ENCODE measurements at regions not wholly inside any gene's neighbourhood (a gene's known extent, or its start where the extent isn't known, plus 50 kb on each side); places are given as distances from the start of the nearest gene placed in this dataset.

DNA sequence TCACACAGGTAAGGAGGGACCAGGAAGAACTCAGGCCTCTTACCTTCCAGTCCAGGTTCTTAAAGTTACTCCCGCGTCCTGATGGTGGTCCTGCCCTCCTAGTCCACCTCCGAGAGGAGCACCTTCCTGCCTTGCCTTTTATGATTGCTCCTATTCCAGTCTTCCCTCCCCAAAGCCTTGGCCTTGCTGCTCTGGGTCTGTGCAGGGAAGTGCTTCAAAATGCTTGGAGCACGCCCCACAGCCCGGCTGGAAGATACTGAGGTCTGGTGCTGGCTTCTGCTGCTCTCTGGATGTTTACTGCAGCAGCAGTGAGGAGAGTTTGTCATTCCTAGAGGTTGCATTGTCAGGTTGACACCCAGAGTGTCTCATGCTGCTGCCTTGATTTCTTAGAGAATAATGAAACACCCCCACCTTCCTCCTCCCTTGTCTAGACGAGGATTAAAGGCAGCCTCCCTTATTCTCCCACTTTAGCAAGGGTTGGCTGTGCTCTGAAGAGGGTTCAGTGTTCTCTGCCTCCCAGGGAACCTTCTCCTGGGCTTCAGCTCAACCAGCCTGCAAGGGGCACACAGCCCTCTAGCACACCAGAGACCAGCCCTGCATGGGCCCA, 142.2 kb upstream of the CACNA1E start:
- DNase-seq = no peak

DNA sequence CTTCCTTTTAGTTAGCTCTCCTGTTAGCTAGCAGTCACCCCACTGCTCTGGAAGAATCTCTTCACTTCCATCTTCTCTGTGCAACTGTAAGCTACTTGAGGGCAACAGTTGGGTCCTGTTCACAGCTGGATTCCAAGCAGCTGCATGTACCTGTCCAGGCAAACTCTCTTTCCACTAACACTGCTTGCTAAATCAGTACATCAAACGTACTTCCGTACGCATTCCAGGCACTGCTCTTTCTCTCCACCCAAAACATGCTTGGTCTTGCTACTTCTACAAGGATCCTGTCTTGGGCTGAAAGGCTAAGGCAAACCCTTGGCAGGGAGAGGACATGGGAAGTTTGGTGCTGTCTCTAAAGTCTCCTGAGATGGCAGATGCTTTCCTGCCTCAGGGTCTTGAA, 139.2 kb upstream of the CACNA1E start:
- no peak for DNase-seq

DNA sequence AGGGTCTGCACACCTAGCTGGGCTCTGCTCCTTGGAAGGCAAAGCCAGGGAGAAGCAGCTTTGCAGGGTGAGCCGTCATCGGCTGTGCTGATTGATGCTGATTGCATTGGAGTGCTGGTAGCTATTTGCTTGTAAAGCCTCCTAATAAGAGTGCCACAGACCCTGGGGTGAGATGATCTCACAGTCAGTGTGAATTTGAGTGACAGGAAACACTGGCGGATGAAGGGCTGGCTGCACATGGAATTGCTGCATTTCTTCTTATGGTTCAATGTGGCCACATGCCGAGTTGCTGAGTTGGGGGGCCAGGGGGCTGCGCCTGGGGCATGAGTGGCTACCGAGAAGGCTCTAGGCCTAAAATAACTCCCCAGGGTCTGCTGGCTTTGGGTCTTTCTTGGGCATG, 138.2 kb upstream of the CACNA1E start:
- DNase-seq = no peak

DNA sequence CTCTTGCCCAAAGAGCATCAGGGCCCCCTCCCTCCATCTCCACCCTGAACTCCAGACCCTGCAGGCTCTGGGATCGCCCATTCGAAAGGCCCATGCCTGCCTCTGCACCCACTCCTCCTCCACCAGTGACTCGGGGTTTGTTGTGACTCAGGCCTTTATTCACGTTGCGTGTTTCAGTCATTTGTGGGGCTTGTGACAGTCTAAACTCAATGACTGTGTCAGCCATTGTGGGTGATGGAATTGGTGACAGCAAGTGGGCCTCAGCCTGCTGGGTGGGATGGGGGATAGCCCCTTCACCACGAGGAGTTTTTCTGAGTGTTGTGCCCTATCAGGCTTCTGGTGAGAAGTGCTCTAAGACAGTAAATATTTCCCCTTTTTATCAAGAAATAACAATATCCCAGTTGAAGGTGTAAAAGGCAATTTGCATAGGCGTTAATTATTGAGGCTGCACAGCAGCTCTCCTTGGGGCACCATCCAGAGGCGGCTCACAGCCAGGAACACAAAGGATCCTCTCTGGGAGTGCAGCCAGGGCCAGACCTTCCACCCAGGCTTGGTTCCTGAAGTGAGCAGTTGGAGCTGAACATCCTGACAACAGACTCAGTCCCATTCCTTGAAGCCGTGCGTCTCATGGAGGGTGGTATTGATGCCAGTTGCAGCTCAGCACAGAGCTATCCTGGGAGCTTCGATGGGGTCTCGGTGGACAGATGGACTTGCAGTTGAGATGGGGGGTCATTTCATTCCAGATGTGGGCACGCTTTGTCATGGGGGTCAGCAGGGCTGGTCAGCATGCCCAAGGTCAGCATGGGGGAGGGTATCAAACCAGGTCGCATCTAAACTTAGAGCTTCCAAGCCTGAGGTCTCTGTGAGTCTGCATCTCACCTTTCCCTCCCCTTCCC, 135.6 kb upstream of the CACNA1E start:
- DNase-seq = no peak

DNA sequence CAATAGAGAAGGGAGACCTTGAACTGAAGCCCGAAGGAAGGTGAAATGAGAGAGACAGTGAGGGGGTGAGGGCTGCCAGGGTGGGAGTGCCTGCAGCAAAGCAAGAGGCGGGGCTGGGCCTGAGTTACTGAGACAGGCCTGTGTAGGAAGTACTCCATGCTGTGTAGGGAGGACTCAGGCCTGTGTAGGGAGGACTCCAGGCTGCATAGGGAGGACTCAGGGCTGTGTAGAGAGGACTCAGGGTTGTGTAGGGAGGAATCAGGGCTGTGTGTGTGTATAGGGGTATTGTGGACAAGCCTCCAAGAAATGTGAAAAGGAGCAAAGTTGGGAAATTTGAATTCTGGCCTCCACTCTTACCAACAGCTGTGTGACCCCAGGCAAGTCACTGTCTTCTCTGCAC, 133.8 kb upstream of the CACNA1E start:
- DNase-seq = no peak

DNA sequence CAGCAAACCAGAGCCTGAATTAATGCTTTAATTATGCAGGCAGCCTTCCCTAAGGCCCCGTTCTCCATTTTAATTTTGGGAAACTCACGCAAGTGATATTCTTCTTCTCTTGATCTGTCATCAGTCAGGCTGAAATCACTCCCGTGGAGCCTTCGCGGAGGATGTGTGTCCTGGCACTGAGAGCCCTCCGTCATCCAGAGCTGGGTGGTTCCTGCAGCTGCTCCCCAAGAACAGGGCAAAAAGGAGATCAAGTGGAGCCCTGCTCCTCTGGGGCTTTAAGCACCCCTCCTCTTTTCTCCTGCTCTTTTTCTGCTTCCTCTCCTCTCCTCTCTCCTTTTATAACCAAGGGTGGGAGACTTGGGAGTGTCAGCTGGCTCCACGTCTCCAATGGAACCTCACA, 133.2 kb upstream of the CACNA1E start:
- DNase-seq = no peak

DNA sequence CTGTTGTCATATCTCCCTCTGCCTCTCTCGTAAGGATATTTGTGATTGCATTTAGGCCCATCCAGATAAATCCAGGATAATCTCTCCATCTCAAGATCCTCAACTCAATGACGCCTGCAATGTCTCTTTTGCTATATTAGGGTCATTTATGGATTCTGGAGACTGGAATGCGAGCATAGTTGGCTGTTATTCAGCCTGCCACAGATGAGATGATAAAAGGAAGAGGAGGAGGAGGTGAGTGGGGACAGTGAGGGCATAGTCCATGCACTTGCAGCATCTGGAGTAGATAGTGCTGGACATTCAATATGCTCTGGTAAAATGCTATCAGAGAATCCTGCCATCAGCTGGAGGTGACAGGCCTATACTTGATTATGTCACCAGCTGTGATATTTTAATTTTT, 131.6 kb upstream of the CACNA1E start:
- no peak for DNase-seq

DNA sequence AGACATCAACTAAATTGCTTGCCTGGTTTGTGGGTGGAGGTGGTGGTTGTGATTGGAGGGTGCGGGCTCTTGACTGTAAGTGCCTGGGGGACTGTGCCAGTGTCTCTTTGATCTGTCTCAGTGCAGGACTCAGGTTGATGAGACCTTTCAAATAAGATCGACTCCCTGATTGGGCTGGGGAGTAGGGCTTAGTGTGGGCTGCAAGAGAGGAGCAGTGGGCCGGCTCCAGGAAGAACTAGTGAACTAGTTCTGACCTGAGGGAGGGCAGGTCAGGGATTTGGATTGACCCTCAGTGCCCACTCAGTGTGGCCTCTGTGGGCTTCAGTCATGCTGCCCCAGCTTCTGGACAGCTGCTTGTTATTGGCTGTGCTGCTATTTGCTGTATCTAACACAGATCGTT, 130.6 kb upstream of the CACNA1E start:
- no peak for DNase-seq

DNA sequence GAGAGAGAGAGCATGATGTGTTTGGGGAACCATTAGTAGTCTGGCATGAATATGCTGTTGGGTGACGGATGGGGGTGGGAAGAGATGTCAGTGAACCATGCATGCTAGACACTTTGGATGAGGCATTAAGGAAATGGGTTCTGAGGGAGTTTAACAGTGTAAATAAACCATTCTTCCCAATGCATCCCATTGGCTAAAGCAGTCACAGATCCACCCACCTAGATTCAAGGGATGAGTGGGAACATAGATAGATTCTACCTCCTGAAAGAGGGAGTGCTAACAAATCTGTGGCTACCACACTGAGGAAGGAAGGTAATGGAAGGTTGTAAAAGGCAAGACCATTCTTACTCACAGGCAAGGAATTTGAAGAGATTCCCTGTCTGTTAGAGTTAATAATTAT, 129.8 kb upstream of the CACNA1E start:
- DNase-seq = no peak

DNA sequence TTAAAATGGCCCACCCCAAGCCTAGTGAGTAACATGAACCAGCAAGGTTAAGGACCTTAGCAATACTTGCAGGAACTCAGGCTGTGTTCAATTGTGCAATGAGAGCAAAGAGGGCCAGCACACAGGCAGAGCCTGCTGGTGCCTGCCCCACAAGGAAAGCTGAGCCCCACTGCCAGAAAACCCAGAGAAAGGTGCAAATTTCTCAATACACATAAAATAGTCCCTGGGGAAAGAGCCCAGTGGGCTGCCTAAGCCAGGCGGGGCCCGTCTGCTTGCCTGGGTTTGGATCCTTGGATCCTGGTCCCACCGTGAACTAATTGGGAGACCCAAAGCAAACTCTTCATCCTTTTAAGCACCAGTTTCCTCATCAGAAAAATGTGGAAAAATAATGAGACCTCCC, 128.5 kb upstream of the CACNA1E start:
- no peak for DNase-seq

DNA sequence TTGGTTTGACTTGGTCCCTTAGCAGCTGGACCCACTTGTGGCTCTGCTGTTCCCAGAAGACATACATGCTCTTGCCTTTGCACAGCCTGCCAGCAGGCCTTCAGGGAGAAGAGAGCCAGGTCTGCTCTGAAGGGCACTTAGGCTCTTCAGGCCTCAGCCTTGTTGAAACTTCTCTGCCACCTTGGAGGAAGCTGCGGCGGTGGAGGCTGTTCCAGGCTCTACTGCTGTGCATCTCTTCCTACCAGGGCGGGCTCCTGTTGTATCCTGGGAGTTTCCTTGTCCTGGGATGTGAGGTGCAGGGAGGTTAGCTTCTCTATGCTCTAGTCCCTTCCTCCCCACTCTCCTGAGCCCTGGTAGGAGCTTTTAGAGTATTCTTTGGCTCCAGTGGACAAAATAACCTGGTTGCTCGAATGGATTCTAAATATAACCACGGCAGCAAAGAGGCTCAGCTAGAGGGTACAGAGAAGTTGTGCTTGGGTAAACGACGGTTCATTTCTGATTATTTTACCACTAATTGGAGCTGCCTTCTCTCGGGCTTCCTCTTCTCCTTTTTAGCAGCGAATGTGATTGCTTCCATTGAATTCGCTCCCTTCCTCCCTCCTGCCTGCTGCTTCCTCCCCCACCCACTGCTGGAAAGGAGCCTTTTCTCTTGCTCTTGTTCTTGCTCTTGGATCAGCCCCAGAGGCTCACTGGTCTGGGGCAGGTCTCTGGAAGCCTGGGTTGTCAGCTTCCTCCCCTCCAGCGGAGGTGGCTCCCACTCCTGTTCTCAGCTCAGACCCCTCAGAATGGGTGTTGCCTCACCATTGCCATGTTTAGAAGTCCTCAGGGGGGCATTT, 126.6 kb upstream of the CACNA1E start:
- no peak for DNase-seq

DNA sequence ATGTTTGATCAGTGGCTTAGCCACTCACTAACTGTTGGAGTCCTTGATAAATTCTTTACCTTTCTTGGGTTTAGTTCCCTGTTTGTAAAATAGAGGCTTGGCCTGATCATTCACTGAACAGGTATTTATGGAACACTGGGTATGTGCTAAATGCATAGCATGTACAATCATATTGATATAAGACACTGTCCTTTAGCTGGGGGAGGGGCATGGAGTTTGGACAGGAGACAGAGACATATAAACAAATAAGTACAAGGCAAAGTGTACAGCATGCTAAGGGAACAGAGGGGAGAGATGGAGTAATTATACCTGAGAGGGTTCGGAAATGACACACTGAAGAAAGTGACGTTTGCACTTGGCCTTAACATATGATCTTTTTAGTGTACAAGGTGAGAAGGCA, 124.3 kb upstream of the CACNA1E start:
- no peak for DNase-seq

DNA sequence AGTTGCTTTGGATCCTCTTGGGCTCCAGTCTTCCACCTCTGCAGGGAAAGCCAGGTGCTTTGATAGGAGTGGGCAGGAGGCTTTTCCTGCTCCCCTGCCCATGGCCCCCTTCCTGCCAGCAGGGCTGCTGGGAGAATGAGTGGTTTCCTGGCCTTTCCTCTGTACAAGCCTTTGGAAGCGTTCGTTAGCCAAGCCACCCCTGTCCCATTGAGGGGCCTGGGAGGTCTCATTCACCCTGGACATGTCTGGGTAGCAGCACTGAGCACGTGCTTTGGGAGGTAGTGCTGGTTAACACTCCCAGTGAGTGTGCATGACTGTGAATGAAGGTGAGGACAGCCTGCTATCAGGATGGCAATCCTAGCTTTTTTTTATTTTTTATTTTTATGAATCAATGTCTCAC, 118.5 kb upstream of the CACNA1E start:
- no peak for DNase-seq

DNA sequence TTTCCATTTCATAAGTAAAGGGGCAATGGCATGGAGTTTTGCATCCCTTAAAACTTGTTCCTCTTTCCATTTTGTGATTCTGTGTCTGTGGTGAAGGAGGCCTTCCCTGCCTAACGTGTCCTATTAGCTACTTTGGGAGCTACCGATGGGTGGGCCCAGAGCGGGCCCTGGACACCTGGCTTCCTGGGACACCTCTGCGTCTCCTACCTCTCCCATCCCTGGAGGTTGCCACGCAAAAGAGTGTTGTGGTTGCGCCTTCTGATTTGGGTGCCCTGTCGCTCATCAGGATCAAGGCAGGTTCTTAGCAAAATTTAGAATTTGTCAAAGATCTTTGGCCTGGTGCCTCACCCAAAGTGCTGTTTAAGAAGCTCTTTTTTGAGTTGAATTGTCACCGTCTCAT, 116.4 kb upstream of the CACNA1E start:
- no peak for DNase-seq

DNA sequence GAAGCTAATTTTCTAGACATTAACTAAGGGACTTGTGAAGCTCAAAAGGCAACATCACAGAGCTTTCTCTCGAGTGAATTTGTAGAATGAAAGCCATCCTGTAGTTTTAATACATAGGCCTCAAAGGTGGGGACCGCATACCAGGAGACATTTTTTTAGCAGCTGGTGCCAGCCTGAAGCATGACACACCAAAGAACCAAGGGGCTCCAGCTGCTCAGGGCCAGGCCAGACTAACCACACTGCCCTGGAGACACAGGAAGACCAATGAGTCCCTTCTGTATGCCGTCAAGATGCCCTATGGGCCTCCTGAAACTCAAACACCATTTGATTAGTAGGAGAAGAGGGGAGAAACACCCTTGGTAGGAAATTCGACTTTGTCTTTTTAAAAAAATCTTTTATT, 113.9 kb upstream of the CACNA1E start:
- no peak for DNase-seq

DNA sequence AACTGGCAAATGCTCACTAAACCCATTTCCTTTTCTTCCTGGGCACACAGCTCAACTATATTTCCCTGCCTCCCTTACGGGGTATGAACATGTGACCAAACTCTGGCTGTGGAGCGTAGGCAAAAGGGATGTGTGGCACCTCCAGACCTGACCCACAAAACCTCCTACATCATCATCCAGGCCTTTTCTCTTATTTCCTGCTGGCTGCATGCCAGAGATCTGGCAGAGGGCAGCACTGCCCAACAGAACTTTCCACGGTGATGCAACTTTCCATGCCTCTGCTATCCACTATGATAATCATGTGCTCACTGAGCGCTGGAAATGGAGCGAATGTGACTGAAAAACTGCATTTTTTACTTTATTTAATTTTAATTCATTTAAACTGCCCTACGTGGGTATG, 99.6 kb upstream of the CACNA1E start:
- no peak for DNase-seq

DNA sequence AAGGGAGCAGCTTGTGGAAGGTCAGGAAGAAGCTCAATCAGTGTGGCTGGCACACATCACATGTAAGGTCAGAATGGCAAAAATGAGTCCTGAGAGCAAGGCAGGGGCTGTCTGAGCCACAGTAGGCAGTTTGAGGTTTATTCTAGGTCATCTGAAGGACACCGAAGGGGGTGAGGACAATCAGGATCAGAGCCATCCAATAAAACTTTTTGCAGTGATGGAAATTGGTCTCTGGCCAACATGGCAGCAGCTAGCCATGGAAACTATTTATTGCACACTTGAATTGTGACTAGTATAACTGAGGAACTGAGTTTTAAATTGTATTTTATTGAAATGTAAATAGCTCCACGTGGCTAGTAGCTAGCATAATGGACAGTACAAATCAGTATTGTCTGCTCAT, 97.0 kb upstream of the CACNA1E start:
- DNase-seq = no peak

DNA sequence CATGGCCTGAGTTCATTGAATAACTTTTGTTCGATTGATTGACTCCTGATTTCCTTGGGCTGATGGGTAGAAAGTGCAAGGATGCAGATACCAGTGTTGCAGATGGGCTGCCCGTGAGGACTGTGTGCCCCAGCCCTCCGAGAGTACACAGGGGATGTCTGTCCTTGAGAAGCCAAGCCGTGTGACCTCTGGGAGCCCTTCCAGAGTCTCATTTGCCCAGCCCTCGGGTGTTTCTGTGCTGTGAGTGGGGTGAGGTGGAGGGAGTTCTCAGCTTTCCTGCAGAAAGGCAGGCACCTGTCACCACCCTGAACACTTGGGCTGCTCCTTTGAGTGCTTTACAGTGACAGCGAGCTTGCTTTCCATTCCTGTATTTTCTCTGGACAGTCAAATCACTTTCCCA, 96.4 kb upstream of the CACNA1E start:
- DNase-seq = no peak

DNA sequence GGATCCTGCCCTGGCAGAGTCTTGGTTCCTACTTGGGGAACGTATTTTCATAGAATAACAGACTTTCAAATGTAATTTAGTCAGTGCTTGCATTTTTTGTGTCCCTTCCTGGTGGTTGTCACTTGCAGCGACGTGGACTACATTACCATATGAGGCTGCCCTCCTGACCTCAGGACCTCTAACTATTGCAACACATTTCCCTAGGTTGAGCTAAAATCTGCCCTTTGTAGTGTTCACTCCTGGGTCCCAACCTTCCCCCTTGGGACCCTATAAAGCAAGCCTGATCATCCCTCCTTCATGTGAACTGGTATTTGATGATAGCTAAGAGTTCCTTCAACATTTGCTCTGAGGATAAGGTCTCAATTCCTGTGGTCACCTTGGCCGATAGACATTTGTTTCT, 95.6 kb upstream of the CACNA1E start:
- no peak for DNase-seq

DNA sequence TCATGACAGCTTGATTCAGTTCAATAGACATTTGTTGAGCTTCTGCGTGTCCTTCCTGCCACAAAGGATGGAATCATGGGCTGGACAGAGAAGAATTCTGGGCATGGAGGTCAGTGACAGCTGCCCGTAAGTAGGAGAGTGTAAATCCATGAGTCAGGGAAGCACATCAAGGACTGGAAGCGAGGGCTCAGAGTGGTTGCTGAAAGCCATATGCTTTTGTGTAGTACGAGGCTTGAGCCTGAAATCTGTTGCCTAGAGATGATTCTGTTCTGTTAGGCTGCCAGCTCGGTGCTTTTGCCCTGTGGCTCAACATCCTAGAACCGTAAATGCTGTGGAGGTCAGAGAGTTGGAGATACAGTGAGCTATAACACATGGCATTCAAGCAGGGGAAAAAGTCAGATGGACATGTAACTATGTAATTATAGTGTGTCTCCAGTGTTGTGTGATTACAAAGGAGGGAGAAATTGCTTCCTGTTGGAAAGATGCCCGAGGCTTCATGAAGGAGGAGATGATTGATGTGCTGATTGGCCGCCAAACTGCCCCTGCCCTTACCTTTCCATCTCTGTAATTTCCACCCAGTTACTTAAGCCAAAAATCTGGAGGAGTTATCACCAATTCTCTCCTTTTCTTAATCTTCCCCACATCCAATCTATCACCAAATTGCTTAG, 92.8 kb upstream of the CACNA1E start:
- DNase-seq = peak in 1 of 2 experiments; percentile 10

DNA sequence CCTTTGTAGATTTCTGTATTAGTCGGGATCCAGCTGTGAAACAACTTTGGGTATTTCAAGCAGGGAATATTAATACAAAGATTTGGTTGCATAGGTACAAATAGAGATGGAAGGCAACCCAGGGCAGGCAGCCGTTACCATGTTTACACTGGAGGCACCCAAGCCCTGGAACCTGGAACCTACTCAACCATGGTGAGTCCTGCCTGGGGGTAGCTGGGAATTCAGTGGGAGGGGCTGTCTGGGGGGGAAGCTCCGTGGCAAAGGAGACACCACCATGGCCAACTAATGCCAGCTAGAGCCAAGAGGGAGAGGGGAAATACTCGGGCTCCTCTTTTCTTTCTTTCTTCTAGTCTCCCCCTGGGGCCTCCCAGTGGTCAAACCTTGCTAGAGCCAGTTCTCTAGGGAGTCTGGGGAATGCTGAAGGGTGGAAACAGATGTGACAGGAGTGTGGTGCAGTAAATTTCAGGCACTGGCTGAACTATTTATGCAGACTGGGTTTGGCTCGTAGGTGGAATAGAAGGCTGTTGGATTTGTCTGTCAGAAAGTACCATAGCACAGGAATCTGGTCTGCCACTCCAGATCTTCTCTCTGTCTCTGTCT, 91.9 kb upstream of the CACNA1E start:
- DNase-seq = peak in 1 of 2 experiments; percentile 14

DNA sequence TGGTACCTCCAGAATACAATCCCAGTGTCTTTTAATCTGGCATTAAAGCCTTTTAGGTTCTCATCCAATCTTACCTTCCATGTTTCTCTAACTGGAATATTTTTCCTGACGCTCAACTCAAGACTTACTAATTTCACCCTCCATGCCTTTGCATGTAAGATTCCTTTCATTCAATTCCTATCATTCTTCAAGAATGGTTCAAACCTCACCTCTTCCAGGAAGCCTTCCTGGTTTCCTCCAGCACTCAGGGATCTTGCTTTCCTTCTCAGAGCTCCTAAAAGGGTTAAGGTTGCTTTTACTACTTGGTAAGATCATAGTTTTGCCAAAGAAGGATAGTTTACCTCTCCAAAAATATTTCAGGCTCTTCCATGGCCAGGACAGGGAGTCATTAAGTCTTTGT, 91.2 kb upstream of the CACNA1E start:
- DNase-seq = no peak

Measured in NCI-H1930 (cell line).